ENCODE measurements at regions not wholly inside any gene's neighbourhood (a gene's known extent, or its start where the extent isn't known, plus 50 kb on each side); places are given as distances from the start of the nearest gene placed in this dataset.

- ATAC-seq, result no peak
- TF ChIP-seq POU6F1 (CRISPR knock-in tag; IDR thresholded peaks at IDR 0.05; ENCODE audit: borderline replicate concordance, low read depth) (no peak), TSHZ2 (CRISPR knock-in tag; IDR thresholded peaks at IDR 0.05) (no peak), OSR1 (CRISPR knock-in tag; IDR thresholded peaks at IDR 0.05) (no peak), ESRRG (CRISPR knock-in tag; IDR thresholded peaks at IDR 0.05) (no peak), ARNTL (CRISPR knock-in tag; IDR thresholded peaks at IDR 0.05; ENCODE audit: borderline replicate concordance, low read depth) (no peak), SNAI2 (CRISPR knock-in tag; IDR thresholded peaks at IDR 0.05) (no peak), PATZ1 (CRISPR knock-in tag; IDR thresholded peaks at IDR 0.05; ENCODE audit: borderline replicate concordance) (no peak), GLIS3 (CRISPR knock-in tag; IDR thresholded peaks at IDR 0.05) (no peak)
These were observed 119.3 kb downstream of the C5orf15 start for GRCh38 chr5:133849116-133849515.

GRCh38 chr5:133848341-133848811 is 120.0 kb downstream of the C5orf15 start:
- ATAC-seq, result no peak

More at GRCh38 chr5:133848341-133848811, 120.0 kb downstream of the C5orf15 start:
- TF ChIP-seq CSDC2 (CRISPR knock-in tag; IDR thresholded peaks at IDR 0.05) (no peak), GLIS3 (CRISPR knock-in tag; IDR thresholded peaks at IDR 0.05) (no peak), CSRNP3 (CRISPR knock-in tag; IDR thresholded peaks at IDR 0.05) (no peak), BACH2 (CRISPR knock-in tag; IDR thresholded peaks at IDR 0.05; ENCODE audit: borderline replicate concordance) (no peak), ZFP30 (CRISPR knock-in tag; IDR thresholded peaks at IDR 0.05) (no peak), OSR1 (CRISPR knock-in tag; IDR thresholded peaks at IDR 0.05) (no peak), TCF4 (CRISPR knock-in tag; IDR thresholded peaks at IDR 0.05; ENCODE audit: borderline replicate concordance) (no peak), ZC3H10 (CRISPR knock-in tag; IDR thresholded peaks at IDR 0.05) (no peak), ZNF70 (CRISPR knock-in tag; IDR thresholded peaks at IDR 0.05) (no peak), ZFP3 (CRISPR knock-in tag; IDR thresholded peaks at IDR 0.05) (no peak), SNAI2 (CRISPR knock-in tag; IDR thresholded peaks at IDR 0.05) (no peak), RARB (CRISPR knock-in tag; IDR thresholded peaks at IDR 0.05) (no peak), TSHZ2 (CRISPR knock-in tag; IDR thresholded peaks at IDR 0.05) (no peak), TOX (CRISPR knock-in tag; IDR thresholded peaks at IDR 0.05; ENCODE audit: borderline replicate concordance) (no peak), ARNTL (CRISPR knock-in tag; IDR thresholded peaks at IDR 0.05; ENCODE audit: borderline replicate concordance, low read depth) (no peak), ZNF565 (CRISPR knock-in tag; conservative IDR thresholded peaks at IDR 0.05; ENCODE audit: low read depth) (no peak)
